ENCODE measurements at regions not wholly inside any gene's neighbourhood (a gene's known extent, or its start where the extent isn't known, plus 50 kb on each side); places are given as distances from the start of the nearest gene placed in this dataset.
"Not testable (repeated sequence)": the region's sequence is repeated elsewhere in the genome, so short reads cannot be mapped to it uniquely, and the experiment has no call there.

GRCh38 chr11:31956310-31956709 is 134.6 kb upstream of the RCN1 start:
- DNase-seq, result no peak

GRCh38 chr11:31955838-31956237 is 135.0 kb upstream of the RCN1 start:
- DNase-seq, result no peak

GRCh38 chr11:31953803-31954327 is 137.0 kb upstream of the RCN1 start:
- DNase-seq, result no peak

GRCh38 chr11:31949733-31950200 is 138.6 kb upstream of the PAX6 start:
- DNase-seq, result not testable (repeated sequence)

GRCh38 chr11:31947051-31947450 is 135.9 kb upstream of the PAX6 start:
- DNase-seq, result no peak

- DNase-seq, result no peak
These were observed 132.1 kb upstream of the PAX6 start for GRCh38 chr11:31943056-31943780.

- no peak for DNase-seq
These were observed 129.4 kb upstream of the PAX6 start for GRCh38 chr11:31940371-31941037.

GRCh38 chr11:31939004-31939403 is 127.9 kb upstream of the PAX6 start:
- DNase-seq, result no peak

- DNase-seq, result no peak
These were observed 125.2 kb upstream of the PAX6 start for GRCh38 chr11:31936312-31936711.

GRCh38 chr11:31932879-31933278 is 121.8 kb upstream of the PAX6 start:
- DNase-seq, result no peak

GRCh38 chr11:31927982-31928381 is 116.9 kb upstream of the PAX6 start:
- no peak for DNase-seq

GRCh38 chr11:31926816-31927528 is 115.8 kb upstream of the PAX6 start:
- DNase-seq, result no peak

- DNase-seq, result no peak
These were observed 115.0 kb upstream of the PAX6 start for GRCh38 chr11:31926106-31926505.

GRCh38 chr11:31922450-31922849 is 111.3 kb upstream of the PAX6 start:
- DNase-seq, result no peak

- DNase-seq, result no peak
These were observed 110.0 kb upstream of the PAX6 start for GRCh38 chr11:31921081-31921480.

- DNase-seq, result no peak
These were observed 108.1 kb upstream of the PAX6 start for GRCh38 chr11:31919175-31919574.

- no peak for DNase-seq
These were observed 104.7 kb upstream of the PAX6 start for GRCh38 chr11:31915867-31916266.

GRCh38 chr11:31913985-31914384 is 102.9 kb upstream of the PAX6 start:
- DNase-seq, result no peak

- no peak for DNase-seq
These were observed 101.7 kb upstream of the PAX6 start for GRCh38 chr11:31912808-31913207.

- DNase-seq, result no peak
These were observed 99.9 kb upstream of the PAX6 start for GRCh38 chr11:31910950-31911576.

GRCh38 chr11:31903225-31904074 is 92.3 kb upstream of the PAX6 start:
- peak; percentile 47 for DNase-seq

GRCh38 chr11:31902706-31903105 is 91.6 kb upstream of the PAX6 start:
- no peak for DNase-seq
